ENCODE measurements at regions not wholly inside any gene's neighbourhood (a gene's known extent, or its start where the extent isn't known, plus 50 kb on each side); places are given as distances from the start of the nearest gene placed in this dataset.

DNA sequence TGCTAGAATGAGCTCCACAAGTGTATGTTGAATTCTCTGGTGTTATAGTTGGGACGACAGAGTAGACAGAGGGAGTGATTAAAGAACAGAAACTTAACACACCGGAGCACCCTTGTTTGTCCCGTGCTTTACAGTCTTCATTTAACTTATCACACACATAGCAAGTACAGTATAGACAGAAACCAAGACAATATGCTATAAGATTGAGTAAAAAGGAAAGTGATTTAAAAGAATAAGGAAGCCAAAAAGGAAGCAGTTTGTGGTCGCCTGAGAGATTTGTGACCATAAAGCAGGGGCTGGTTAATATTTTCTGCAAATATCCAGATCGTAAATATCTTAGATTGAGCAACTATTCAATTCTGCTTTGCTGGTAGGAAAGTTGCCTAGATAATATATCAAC lies 1128.4 kb downstream of the TSN start:
- H3K4me2 ChIP-seq: no peak overlapping the region
- H3F3A ChIP-seq (ENCODE audit: low read depth): peaks cover 5% of the 10 kb centered on the region
- TF ChIP-seq, protein P1, sequence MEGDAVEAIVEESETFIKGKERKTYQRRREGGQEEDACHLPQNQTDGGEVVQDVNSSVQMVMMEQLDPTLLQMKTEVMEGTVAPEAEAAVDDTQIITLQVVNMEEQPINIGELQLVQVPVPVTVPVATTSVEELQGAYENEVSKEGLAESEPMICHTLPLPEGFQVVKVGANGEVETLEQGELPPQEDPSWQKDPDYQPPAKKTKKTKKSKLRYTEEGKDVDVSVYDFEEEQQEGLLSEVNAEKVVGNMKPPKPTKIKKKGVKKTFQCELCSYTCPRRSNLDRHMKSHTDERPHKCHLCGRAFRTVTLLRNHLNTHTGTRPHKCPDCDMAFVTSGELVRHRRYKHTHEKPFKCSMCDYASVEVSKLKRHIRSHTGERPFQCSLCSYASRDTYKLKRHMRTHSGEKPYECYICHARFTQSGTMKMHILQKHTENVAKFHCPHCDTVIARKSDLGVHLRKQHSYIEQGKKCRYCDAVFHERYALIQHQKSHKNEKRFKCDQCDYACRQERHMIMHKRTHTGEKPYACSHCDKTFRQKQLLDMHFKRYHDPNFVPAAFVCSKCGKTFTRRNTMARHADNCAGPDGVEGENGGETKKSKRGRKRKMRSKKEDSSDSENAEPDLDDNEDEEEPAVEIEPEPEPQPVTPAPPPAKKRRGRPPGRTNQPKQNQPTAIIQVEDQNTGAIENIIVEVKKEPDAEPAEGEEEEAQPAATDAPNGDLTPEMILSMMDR (IDR thresholded peaks at IDR 0.05): no peak
- TF ChIP-seq EZH2 (IDR thresholded peaks at IDR 0.05) (no peak), EZH2phosphoT487 (IDR thresholded peaks at IDR 0.05) (no peak)
- no peaks in the 10 kb centered on the region for H4K20me1 ChIP-seq (ENCODE audit: low read depth)
- H3K79me2 ChIP-seq (ENCODE audit: low read depth): no peaks in the 10 kb centered on the region
- H3K36me3 ChIP-seq: no peaks in the 10 kb centered on the region
- Mint-ChIP-seq H3K9me3 (no peaks in the 10 kb centered on the region), H3K27me3 (ENCODE audit: insufficient read depth, low read depth) (no peaks in the 10 kb centered on the region), H3K27ac (no peak overlapping the region), H3K4me1 (no peaks in the 10 kb centered on the region), H3K4me3 (no peak overlapping the region), H3K36me3 (no peaks in the 10 kb centered on the region)
- H3K4me3 ChIP-seq: no peak overlapping the region
- H3K27ac ChIP-seq: no peak overlapping the region
- no peaks in the 10 kb centered on the region for H3K27me3 ChIP-seq
- no peak for DNase-seq (ENCODE audit: low spot score)
- H3K9ac ChIP-seq: no peak overlapping the region
- no peaks in the 10 kb centered on the region for H3K4me1 ChIP-seq
- H3K9me3 ChIP-seq (ENCODE audit: low read depth): no peaks in the 10 kb centered on the region
- no peak overlapping the region for H2AFZ ChIP-seq (replicated peaks)

DNA sequence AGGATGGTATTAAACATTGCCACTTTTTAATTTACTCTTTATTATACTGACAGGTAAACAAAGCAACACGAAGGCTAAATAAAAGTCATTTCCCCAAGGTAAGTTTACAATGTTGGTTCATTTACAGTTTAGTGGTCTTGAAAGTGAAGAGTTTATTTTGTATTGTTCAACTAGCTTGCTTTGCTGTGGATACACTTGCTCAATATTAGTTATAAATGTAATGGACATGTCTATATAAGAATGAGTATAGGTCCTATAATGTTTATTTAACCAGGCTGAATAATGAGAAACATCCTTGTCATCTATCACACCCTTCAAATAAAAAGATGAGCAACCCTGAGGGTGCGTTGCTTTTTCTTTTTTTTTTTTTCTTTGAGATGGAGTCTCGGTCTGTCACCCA lies 1129.4 kb downstream of the TSN start:
- Mint-ChIP-seq H3K4me3 (no peak overlapping the region), H3K27me3 (ENCODE audit: insufficient read depth, low read depth) (no peaks in the 10 kb centered on the region), H3K27ac (no peak overlapping the region), H3K4me1 (no peaks in the 10 kb centered on the region), H3K9me3 (no peaks in the 10 kb centered on the region), H3K36me3 (no peaks in the 10 kb centered on the region)
- Histone ChIP-seq H3K9me3 (ENCODE audit: low read depth) (no peaks in the 10 kb centered on the region), H3K4me1 (no peaks in the 10 kb centered on the region), H3K9ac (no peak overlapping the region), H2AFZ (replicated peaks) (no peak overlapping the region), H3K27ac (no peak overlapping the region), H3K36me3 (no peaks in the 10 kb centered on the region), H3F3A (ENCODE audit: low read depth) (peaks cover 5% of the 10 kb centered on the region), H3K4me3 (no peak overlapping the region), H4K20me1 (ENCODE audit: low read depth) (no peaks in the 10 kb centered on the region), H3K27me3 (no peaks in the 10 kb centered on the region), H3K4me2 (no peak overlapping the region), H3K79me2 (ENCODE audit: low read depth) (no peaks in the 10 kb centered on the region)
- DNase-seq (ENCODE audit: low spot score): no peak
- no peak for TF ChIP-seq EZH2phosphoT487 (IDR thresholded peaks at IDR 0.05)
- TF ChIP-seq EZH2 (IDR thresholded peaks at IDR 0.05): no peak
- TF ChIP-seq, protein P1 (IDR thresholded peaks at IDR 0.05): no peak

DNA sequence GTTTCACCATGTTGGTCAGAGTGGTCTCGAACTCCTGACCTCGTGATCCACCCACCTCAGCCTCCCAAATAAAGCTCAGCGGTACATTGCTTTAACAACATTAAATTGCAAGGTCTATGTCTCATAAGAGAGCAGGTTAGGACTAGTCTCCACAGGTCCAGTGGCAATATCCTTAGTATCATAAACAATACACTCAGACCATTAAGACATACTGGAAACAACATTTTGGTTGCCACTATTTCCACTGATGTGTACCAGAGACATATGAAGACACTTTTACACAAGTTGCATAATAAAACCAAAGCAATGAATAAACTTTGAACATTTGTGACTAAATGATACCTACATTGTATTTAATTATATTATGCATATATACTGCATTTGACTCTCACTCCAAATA lies 1130.0 kb downstream of the TSN start:
- no peak overlapping the region for H3K9ac ChIP-seq
- H3K4me2 ChIP-seq: no peak overlapping the region
- no peak for TF ChIP-seq EZH2 (IDR thresholded peaks at IDR 0.05)
- TF ChIP-seq EZH2phosphoT487 (IDR thresholded peaks at IDR 0.05): no peak
- TF ChIP-seq, protein P1 (IDR thresholded peaks at IDR 0.05): no peak
- H3K9me3 Mint-ChIP-seq: no peaks in the 10 kb centered on the region
- no peak for DNase-seq (ENCODE audit: low spot score)
- no peaks in the 10 kb centered on the region for H3K4me1 Mint-ChIP-seq
- no peak overlapping the region for H3K4me3 ChIP-seq
- H3K4me3 Mint-ChIP-seq: no peak overlapping the region
- H3K27me3 Mint-ChIP-seq (ENCODE audit: insufficient read depth, low read depth): no peaks in the 10 kb centered on the region
- H3F3A ChIP-seq (ENCODE audit: low read depth): peaks cover 5% of the 10 kb centered on the region
- no peak overlapping the region for H3K27ac ChIP-seq
- no peaks in the 10 kb centered on the region for H3K36me3 ChIP-seq
- no peaks in the 10 kb centered on the region for H4K20me1 ChIP-seq (ENCODE audit: low read depth)
- no peak overlapping the region for H2AFZ ChIP-seq (replicated peaks)
- no peaks in the 10 kb centered on the region for H3K79me2 ChIP-seq (ENCODE audit: low read depth)
- H3K9me3 ChIP-seq (ENCODE audit: low read depth): no peaks in the 10 kb centered on the region
- no peaks in the 10 kb centered on the region for H3K36me3 Mint-ChIP-seq
- H3K4me1 ChIP-seq: no peaks in the 10 kb centered on the region
- H3K27ac Mint-ChIP-seq: no peak overlapping the region
- no peaks in the 10 kb centered on the region for H3K27me3 ChIP-seq

Data from neural progenitor cell (in vitro differentiated cells).